OCI-LY3 (cell line): ENCODE measurements at regions not wholly inside any gene's neighbourhood (a gene's known extent, or its start where the extent isn't known, plus 50 kb on each side); places are given as distances from the start of the nearest gene placed in this dataset.
A peak's percentile ranks its signal among the peaks of the same experiment; 100 is the strongest.

Experiments used
- H2AFZ ChIP-seq: fragments of 200-600, 300-600 bp; shearing (Covaris generic); 2 replicates; pipeline ENCODE4 v1.6.0; 2014; ENCODE audit warnings: antibody characterized with exemption, low read depth, low read length
- H3K27ac ChIP-seq: fragments of 200-600, 300-600 bp; sonication (generic); 2 replicates; pipeline ENCODE4 v1.5.1; 2014; ENCODE audit warnings: mild to moderate bottlenecking, low read length, moderate library complexity, mixed read lengths
- H3K27me3 ChIP-seq: fragments of 200-600, 300-600 bp; sonication (generic); 2 replicates; pipeline ENCODE4 v1.6.1; 2014; ENCODE audit warnings: low read depth, low read length, mixed read lengths
- H3K36me3 ChIP-seq: fragments of 200-600, 300-600 bp; sonication (generic); replicated peaks from 2 replicates; pipeline ENCODE3; 2014; ENCODE audit warnings: low read depth, low read length, mixed read lengths
- H3K4me1 ChIP-seq: fragments of 300-600, 200-600 bp; sonication (generic); 2 replicates; pipeline ENCODE4 v1.6.1; 2014; ENCODE audit warnings: low read length, mixed read lengths
- H3K4me2 ChIP-seq: fragments of 200-600, 300-600 bp; sonication (generic); 2 replicates; pipeline ENCODE4 v1.6.1; 2014; ENCODE audit warnings: low read length, mixed read lengths
- H3K4me3 ChIP-seq: fragments of 300-600, 200-600 bp; sonication (generic); 2 replicates; pipeline ENCODE4 v1.5.1; 2014; ENCODE audit warnings: antibody characterized with exemption, mild to moderate bottlenecking, low read length, moderate library complexity
- H3K79me2 ChIP-seq: fragments of 300-600, 200-600 bp; shearing (Covaris generic); 2 replicates; pipeline ENCODE4 v1.6.1; 2014; ENCODE audit warnings: mild to moderate bottlenecking, low read length, mixed read lengths
- H3K9ac ChIP-seq: fragments of 300-600, 200-600 bp; shearing (Covaris generic); 2 replicates; pipeline ENCODE4 v1.6.0; 2014; ENCODE audit warnings: mild to moderate bottlenecking, low read length, moderate library complexity
- H3K9me3 ChIP-seq: fragments of 200-600, 300-600 bp; shearing (Covaris generic); 2 replicates; pipeline ENCODE4 v1.6.1; 2014; ENCODE audit warnings: low read length, mixed read lengths; ENCODE audit not compliant: insufficient read depth
- H4K20me1 ChIP-seq: fragments of 200-600, 300-600 bp; sonication (generic); 2 replicates; pipeline ENCODE4 v1.6.1; 2016; ENCODE audit warnings: low read length, mixed read lengths; ENCODE audit not compliant: insufficient read depth
- CTCF ChIP-seq: fragments of 200-600, 300-600 bp; sonication (generic); IDR thresholded peaks from 2 replicates; pipeline ENCODE4 v1.5.1; 2014; ENCODE audit warnings: antibody characterized with exemption, low read length, low read depth
- EZH2phosphoT487 ChIP-seq: fragments of 200-600 bp; shearing (Covaris generic); IDR thresholded peaks from 2 replicates; pipeline ENCODE4 v1.6.1; 2018; ENCODE audit warnings: antibody characterized with exemption, mixed run types, low read depth

DNA sequence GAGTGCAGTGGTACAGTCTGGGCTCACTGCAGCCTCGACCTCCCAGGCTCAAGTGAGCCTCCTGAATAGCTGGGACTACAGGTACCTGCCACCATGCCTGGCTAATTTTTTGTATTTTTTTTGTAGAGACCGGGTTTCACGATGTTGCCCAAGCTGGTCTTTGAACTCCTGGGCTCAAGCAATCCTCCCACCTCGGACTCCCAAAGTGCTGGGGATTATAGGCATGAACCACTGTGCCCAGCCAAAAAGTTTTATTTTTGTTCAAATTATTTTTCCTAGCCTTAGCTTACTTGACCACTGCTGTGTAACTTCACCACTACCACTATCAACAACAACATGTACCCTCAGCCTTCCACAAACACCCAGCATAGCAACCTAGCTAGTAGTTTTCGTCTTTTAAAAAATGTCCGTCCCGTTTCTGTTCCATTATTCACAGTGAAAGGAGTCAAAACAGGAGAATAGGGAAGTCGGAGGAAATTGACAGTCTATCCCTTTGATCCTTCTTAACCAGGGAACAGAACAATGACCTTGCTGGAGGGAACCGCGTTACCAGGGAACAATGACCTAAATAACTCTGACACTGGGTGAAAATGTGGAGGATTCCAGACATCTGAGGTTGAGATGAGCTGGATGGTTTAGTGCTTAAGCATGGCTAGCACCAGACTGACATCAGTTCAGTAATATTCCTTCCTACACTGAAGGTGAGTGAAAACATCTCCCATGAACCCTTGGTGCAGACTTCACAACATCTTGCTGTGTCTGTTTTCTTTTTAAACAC is 69.2 kb upstream of the ARL4C start:
- no peak overlapping the region for H3K9ac ChIP-seq
- no peaks in the 10 kb centered on the region for H3K9me3 ChIP-seq
- H2AFZ ChIP-seq, result no peak overlapping the region
- H3K4me3 ChIP-seq, result no peak overlapping the region
- TF ChIP-seq EZH2phosphoT487 (no peak), CTCF (no peak)
- no peaks in the 10 kb centered on the region for H3K79me2 ChIP-seq
- H3K4me1 ChIP-seq, result peaks cover 44% of the 10 kb centered on the region
- H4K20me1 ChIP-seq, result no peaks in the 10 kb centered on the region
- H3K27me3 ChIP-seq, result no peaks in the 10 kb centered on the region
- no peak overlapping the region for H3K4me2 ChIP-seq
- H3K36me3 ChIP-seq, result no peaks in the 10 kb centered on the region
- H3K27ac ChIP-seq, result no peak overlapping the region

DNA sequence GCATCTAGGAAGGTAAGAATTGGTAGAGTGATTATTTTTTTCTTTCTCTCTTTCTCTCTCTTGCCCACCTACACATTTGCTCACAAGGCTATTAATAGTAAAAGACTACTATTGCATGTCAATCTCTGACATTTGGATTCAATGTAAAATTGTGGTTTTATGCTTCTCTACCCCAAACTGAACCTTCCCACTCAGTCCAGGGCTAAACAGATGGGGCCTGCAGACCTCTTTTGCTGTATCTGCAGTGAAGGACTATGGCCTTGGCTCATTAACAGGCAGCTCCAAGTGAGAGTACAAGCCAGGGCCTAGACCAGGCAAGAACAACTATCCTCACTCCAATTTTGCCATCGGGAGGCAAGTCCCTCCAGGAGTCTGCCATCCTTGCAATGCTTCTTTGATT is 68.3 kb upstream of the ARL4C start:
- H3K4me2 ChIP-seq, result peak overlapping the region; percentile 58
- peak overlapping the region; percentile 32; the same call in 1 of the 2 replicates for H3K9ac ChIP-seq
- TF ChIP-seq EZH2phosphoT487, result no peak
- no peak for TF ChIP-seq CTCF

DNA sequence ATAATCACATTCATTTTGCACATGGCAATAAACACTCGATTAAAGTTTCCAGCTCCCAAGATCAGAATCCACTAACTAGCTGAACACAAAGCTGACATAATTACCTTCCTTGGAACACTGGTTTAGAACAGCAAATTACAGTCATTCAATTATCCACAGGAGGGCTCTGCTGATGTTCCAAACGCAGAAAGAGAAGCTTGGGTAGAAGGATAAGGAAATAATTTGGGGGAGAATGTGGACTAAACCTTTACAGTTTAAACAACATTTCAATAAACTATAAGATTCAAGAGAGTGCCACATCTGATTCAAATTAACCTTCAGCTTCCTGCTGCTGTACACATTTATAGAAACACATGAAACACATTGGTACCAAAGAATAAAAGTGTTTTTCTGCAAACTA is 67.8 kb upstream of the ARL4C start:
- H2AFZ ChIP-seq, result peak overlapping the region; percentile 52; the same call in 1 of the 2 replicates
- no peaks in the 10 kb centered on the region for H3K27me3 ChIP-seq
- H3K36me3 ChIP-seq, result no peaks in the 10 kb centered on the region
- peaks cover 31% of the 10 kb centered on the region for H3K4me1 ChIP-seq
- H3K9me3 ChIP-seq, result no peaks in the 10 kb centered on the region
- peak overlapping the region; percentile 32 for H3K9ac ChIP-seq
- no peaks in the 10 kb centered on the region for H3K79me2 ChIP-seq
- TF ChIP-seq CTCF, result peak; percentile 34
- TF ChIP-seq EZH2phosphoT487, result no peak
- no peak overlapping the region for H3K4me3 ChIP-seq
- no peaks in the 10 kb centered on the region for H4K20me1 ChIP-seq
- H3K4me2 ChIP-seq, result peak overlapping the region; percentile 58
- peak overlapping the region; percentile 65 for H3K27ac ChIP-seq

More for the DNA sequence above, 68.3 kb upstream of the ARL4C start:
- peak overlapping the region; percentile 65 for H3K27ac ChIP-seq
- no peaks in the 10 kb centered on the region for H3K79me2 ChIP-seq
- H2AFZ ChIP-seq, result peak overlapping the region; percentile 52
- H3K27me3 ChIP-seq, result no peaks in the 10 kb centered on the region
- no peaks in the 10 kb centered on the region for H3K9me3 ChIP-seq
- H3K4me1 ChIP-seq, result peaks cover 36% of the 10 kb centered on the region
- H4K20me1 ChIP-seq, result no peaks in the 10 kb centered on the region
- no peaks in the 10 kb centered on the region for H3K36me3 ChIP-seq
- no peak overlapping the region for H3K4me3 ChIP-seq

DNA sequence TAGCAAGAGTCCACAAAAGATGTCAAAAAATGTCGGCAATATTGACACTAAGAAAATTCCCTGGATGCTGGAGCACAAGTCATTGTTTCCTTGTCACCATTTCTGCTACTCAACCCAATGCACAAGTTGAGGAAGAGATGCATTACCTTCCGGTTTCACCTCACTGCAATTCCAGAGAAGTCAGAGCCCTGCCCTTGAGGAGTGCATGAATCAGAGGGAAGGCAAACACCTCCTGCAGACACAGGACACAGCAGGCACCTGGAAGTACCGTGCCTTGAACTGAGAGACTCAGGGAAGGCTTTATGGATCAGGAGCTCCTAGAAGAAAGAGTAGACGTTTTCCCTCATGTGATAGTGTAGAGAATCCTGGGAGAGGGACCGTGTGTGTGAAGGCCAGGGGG is 62.7 kb upstream of the ARL4C start:
- no peaks in the 10 kb centered on the region for H3K79me2 ChIP-seq
- no peaks in the 10 kb centered on the region for H3K9me3 ChIP-seq
- no peaks in the 10 kb centered on the region for H3K27me3 ChIP-seq
- no peaks in the 10 kb centered on the region for H3K36me3 ChIP-seq
- H3K4me2 ChIP-seq, result no peak overlapping the region
- no peak overlapping the region for H3K27ac ChIP-seq
- H3K4me3 ChIP-seq, result no peak overlapping the region
- H4K20me1 ChIP-seq, result no peaks in the 10 kb centered on the region
- H3K4me1 ChIP-seq, result peaks cover 4% of the 10 kb centered on the region
- no peak overlapping the region for H2AFZ ChIP-seq
- no peak overlapping the region for H3K9ac ChIP-seq
- TF ChIP-seq CTCF, result no peak
- no peak for TF ChIP-seq EZH2phosphoT487
